Islet of Langerhans (tissue), 1 donor: ENCODE measurements at regions not wholly inside any gene's neighbourhood (a gene's known extent, or its start where the extent isn't known, plus 50 kb on each side); places are given as distances from the start of the nearest gene placed in this dataset.
"Not testable (repeated sequence)": the region's sequence is repeated elsewhere in the genome, so short reads cannot be mapped to it uniquely, and the experiment has no call there.

ENCODE experiments used
- FAIRE-seq: peaks from one replicate; lab custom pipeline; 2011; peaks lifted over from hg19 to GRCh38; lab: Jason Lieb, UNC

GRCh38 chr18:28469946-28470345, 293.0 kb upstream of the CDH2 start:
- no peak for FAIRE-seq

- no peak for FAIRE-seq
Observed at GRCh38 chr18:28468901-28469300, 292.0 kb upstream of the CDH2 start.

DNA sequence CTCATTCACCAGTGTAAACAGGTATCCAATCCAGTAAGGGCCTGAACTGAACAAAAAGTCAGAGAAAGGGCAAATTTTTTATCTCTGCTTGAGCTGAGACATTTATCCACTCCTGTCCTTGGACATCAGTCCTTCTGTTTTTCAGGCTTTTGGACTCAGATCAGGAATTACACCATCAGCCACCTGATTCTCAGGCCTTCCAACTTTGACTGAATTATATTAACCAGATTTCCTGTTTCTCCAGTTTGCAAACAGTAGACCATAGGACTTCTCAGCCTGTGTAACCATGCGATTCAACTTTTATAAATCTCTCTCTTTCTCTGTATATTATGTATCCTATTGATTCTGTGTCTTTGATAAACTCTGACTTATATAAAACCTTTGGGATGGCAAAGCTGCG, 289.3 kb upstream of the CDH2 start:
- no peak for FAIRE-seq

DNA sequence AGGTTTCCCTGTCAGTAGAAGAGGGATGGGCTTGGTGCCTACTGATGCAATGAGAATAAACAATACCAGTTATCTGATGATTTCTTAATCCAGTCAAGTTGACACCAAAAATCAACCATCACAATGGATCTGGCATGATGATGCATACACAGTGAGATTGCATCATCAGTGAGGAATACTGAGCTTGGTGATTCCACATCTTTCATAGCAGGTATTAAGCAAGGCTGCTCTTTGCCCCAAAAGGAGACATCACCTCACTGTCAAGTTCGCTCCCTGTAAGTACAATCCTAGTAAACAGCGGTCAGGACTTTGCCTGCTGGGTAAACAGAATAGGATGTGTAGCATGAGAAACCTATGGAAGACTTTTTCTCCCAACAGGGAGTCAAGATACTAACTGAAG, 282.7 kb upstream of the CDH2 start:
- FAIRE-seq, result no peak

DNA sequence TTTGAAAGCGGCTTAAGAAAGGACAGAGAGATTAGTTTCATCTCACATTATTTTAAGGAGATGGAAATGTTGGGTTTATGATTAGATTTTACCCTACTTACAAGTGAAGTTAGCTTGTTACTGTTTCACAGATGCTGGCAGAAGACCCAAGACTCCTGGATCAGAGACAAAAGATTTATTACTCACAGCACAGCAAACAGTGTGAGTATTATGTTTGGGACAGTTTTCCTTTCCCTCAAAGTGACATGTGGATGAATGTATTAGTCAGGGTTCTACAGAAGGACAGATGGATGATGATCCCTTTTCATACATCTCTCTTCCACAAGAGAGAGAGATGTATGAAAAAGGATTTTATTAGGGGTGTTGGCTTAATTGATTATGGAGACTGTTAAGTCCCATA, 281.8 kb upstream of the CDH2 start:
- no peak for FAIRE-seq

DNA sequence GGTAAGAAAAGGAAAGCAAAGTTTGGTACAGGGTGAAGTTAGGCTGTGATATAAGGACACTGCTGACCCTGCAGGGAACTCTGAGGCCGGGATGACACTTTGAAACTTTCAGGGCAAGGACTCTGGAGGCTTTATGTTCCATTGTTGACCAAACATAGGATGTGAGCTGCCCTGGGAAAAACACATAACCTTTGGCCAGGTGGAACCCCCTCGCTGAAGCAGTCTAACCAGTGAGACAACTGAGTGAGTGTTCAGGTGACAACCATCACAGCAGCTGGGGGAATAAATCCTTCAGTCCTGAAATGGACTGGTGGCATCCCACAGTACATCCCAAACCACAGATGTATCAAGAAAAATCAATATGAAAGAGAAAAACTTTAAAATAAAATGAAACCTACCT, 280.9 kb upstream of the CDH2 start:
- no peak for FAIRE-seq

- FAIRE-seq, result peak; percentile 9
Observed at GRCh38 chr18:28455971-28456370, 279.0 kb upstream of the CDH2 start.

DNA sequence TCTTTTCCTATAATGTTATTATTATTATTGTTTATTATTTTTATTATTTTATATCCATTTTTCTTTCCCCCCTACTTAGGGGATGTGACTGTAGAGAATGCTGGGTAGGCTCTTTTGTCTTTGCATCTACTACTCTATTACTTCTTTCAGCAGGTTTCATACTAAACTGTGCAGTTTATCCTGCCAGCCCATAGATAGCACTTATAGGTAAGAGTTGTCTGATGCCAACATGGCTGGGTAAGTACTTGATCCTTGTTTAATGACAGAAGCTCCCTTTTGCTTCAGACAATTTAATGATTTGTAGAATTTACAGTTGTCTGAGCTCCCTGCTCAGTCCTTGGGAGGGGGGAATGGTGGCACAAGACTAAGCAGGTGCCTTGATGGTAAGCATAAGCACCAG, 262.9 kb upstream of the CDH2 start:
- FAIRE-seq, result no peak

DNA sequence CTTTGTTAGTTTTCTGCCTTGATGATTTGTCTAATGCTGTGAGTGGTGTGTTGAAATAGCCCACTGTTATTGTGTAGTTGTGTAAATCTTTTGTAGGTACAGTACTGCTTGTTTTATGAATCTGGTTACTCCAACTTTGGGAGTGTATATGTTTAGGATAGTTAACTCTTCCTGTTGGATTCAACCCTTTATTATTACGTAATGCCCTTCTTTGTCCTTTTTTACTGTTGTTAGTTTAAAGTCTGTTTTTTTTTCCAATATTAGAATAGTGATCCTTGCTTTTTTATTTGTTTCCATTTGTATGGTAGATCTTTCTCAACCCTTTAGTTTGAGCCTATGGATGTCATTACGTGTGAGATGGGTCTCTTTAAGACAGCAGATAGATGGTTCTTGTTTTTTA, 261.5 kb upstream of the CDH2 start:
- FAIRE-seq, result no peak

DNA sequence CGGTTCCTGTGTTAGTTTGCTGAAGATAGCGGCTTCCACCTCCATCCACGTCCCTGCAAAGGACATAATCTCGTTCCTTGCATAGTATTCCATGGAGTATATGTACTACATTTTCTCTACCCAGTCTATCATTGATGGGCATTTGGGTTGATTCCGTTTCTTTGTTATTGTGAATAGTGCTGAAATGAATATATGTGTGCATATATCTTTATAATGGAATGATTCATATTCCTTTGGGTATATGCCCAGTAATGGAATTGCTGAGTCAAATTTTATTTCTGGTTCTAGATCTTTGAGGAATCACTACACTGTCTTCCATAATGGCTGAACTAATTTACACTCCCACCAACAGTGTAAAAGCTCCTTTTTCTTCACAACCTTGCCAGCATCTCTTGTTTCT, 255.4 kb upstream of the CDH2 start:
- FAIRE-seq, result no peak

GRCh38 chr18:28425886-28426285, 249.0 kb upstream of the CDH2 start:
- no peak for FAIRE-seq

DNA sequence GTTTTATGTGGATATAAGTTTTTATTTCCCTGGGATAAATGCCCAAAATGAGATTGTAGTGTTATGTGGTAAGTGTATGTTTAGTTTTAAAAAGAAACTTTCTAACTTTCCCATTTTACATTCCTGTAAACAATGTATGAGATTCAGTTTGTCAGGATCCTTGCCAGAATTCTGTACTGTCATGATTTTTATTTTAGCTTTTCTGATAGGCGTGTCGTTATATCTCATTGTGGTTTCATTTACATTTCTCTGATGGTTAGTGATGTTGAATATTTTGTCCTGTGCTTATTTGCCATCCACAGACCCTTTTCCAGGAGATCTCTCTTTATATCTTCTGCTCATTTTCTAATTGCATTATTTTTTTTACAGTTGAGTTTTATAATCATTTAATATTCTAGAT, 245.6 kb upstream of the CDH2 start:
- FAIRE-seq, result no peak

DNA sequence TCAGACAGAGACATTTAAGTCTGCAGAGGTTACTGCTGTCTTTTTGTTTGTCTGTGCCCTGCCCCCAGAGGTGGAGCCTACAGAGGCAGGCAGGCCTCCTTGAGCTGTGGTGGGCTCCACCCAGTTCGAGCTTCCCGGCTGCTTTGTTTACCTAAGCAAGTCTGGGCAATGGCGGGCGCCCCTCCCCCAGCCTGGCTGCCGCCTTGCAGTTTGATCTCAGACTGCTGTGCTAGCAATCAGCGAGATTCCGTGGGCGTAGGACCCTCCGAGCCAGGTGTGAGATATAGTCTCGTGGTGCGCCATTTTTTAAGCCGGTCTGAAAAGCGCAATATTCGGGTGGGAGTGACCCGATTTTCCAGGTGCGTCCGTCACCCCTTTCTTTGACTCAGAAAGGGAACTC, 245.0 kb upstream of the CDH2 start:
- FAIRE-seq, result not testable (repeated sequence)

DNA sequence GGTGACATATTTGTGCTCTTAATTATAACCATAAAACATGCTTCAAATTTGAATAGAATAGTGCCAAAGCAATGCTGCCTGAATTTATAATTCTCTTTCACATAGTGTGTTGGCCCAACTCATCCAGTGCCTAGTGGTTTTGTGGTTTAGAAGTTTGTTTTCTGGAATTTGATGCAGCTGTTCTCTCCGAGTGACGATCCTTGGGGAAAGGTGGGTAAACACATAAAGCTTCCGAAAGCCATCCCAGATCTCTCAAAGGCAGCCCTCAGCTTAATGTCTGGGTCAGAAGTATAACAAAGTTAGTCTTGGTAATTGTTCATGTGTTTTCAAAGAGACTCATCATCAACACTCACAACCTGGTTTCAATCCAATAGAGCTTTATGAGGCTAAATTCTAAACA, 235.6 kb upstream of the CDH2 start:
- FAIRE-seq, result no peak

- FAIRE-seq, result no peak
Observed at GRCh38 chr18:28411806-28412205, 234.9 kb upstream of the CDH2 start.

- FAIRE-seq, result no peak
Observed at GRCh38 chr18:28409811-28410210, 232.9 kb upstream of the CDH2 start.

DNA sequence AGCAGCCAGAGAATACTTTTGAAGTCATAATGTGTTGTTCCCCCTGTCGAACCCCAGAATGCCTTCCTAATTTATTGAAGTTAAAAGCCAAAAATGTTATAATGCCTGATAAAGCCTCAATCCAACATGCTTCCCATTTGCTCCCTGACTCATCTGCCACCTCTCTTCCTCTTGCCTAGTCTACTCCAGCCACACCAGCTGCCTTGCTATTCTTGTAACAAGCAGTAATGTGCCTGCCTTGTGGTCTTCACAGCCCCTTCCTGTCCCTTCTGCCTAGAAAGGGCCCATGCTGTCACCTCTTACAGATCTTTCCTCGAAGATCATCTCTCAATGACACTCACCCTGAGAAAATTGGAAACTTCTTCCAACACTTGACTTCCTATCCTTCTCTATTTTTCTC, 231.6 kb upstream of the CDH2 start:
- FAIRE-seq, result no peak

DNA sequence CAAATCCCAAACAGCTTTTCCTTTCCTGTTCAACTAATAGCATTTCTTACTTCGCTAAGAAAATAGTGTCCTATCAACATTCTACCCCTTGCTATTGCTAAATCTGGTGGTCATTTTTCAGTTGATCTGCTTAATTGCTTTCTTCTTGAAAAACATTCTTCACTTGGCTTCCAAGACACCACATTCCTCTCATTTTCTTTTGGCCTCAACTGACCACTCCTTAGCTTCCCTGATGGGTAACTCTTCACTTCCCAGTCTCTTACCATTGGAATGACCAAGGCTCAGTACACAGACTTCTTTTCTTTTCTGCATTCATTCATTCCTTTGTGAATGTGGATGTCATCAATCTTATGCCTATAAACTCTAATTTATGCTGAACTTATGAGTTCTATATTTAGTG, 230.8 kb upstream of the CDH2 start:
- FAIRE-seq, result no peak

DNA sequence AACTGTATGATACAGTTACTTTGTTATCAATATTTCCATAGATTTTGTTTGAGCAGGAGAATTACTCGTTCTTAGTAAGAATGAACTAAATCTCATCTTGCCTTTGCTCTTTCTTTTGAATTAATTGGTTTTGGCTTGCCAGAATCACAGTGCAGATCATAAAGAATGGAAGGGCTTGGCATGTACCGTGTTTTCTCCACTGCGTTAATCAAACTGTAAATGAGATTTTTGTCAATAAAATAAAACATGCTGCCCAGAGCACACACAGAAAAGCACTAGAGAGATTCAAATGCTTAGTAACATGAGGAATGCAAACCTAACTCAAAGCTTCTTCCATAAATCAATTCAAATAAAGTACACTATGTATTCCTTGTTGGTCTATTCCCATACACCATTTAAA, 229.6 kb upstream of the CDH2 start:
- FAIRE-seq, result no peak

DNA sequence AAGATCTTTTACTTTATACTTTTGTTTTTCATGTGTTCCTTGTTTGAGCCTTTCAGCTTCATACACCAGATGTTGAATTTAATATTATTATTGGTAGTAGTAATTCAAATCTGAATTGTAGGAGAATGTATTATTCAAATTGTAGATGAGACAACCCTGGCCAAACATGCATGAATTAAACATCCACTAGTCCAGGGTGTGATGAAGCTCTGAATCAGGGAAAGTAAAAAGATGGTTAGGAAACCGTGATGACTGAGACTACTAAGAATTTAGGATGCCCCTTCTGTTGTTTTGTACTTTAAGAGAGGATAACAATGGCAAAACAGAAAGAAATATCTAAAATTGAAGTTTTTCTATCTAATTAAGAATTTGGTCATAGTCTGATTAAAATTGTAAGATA, 227.8 kb upstream of the CDH2 start:
- FAIRE-seq, result no peak

DNA sequence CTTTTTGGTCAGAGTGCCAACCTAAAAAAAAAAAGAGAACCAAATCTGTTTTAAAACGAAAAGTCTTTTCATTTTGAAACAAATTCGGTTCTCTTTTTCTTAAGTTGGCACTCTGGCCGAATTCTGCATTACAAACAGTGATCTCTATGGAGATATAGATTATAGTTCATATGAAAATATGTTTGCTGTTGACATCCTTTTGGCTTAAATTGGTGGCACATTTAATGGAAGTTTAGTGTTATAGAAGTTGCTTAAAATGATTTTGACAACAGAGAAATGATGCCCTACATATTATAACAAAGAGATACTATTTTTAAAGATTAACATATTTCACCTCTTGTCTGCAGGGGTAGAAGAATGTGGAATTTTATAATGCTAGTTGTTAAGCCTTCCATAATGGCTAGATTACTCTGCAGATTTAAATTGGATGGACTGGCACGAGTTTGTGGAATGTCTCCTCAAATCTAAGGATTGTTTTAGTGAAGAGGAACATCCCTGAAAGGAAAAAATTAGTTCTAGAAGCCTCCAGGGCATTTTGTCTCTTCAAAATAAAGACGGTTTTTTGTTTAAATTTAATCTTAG, 222.9 kb upstream of the CDH2 start:
- FAIRE-seq, result no peak

GRCh38 chr18:28398471-28398870, 221.5 kb upstream of the CDH2 start:
- FAIRE-seq, result no peak

DNA sequence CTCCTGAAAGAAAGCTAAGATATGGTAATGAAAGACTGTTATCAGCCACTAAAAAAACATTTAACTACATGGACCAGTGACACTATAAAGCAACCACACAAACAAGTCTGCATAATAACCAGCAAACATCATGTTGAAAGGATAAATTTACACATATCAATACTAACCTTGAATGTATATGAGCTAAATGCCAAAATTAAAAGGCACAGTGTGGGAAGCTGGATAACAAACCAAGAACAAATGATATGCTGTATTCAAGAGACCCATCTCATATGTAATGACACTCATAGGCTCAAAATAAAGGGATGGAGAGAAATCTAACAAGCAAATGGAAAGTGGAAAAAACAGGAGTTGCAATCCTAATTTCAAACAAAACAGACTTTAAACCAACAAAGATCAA, 213.1 kb upstream of the CDH2 start:
- no peak for FAIRE-seq

- no peak for FAIRE-seq
Observed at GRCh38 chr18:28382215-28382879, 205.4 kb upstream of the CDH2 start.

- no peak for FAIRE-seq
Observed at GRCh38 chr18:28372186-28372585, 195.3 kb upstream of the CDH2 start.
